Gastroesophageal sphincter (tissue), 3 donors: ENCODE measurements at regions not wholly inside any gene's neighbourhood (a gene's known extent, or its start where the extent isn't known, plus 50 kb on each side); places are given as distances from the start of the nearest gene placed in this dataset.

Experiments used
- EP300 ChIP-seq: sonication (generic); formaldehyde crosslinking; IDR thresholded peaks from one replicate; pipeline ENCODE4 v1.6.1; 2017; ENCODE audit warnings: antibody characterized with exemption, mild to moderate bottlenecking
- POLR2A ChIP-seq, 2 donors: fragments of 450-650 bp; IDR thresholded peaks; one replicate each; pipeline ENCODE4 v1.6.1; 2017; ENCODE audit warnings: antibody characterized with exemption in 2 of 2, mild to moderate bottlenecking in 2 of 2, moderate library complexity in 1 of 2
- POLR2AphosphoS5 ChIP-seq: sonication (generic); formaldehyde crosslinking; IDR thresholded peaks from one replicate; pipeline ENCODE4 v1.6.1; 2017; ENCODE audit warnings: antibody characterized with exemption
- TF ChIP-seq, protein P1 (sequence below), 4 experiments: fragments of 200-600 bp in 2 of 4; fragments of 450-650 bp in 2 of 4; sonication (generic) in 1 of 4; IDR thresholded peaks; one replicate each; pipeline ENCODE4 v1.5.1; 2017 to 2019; ENCODE audit warnings: antibody characterized with exemption in 4 of 4, mild to moderate bottlenecking in 2 of 4, moderate library complexity in 2 of 4

DNA sequence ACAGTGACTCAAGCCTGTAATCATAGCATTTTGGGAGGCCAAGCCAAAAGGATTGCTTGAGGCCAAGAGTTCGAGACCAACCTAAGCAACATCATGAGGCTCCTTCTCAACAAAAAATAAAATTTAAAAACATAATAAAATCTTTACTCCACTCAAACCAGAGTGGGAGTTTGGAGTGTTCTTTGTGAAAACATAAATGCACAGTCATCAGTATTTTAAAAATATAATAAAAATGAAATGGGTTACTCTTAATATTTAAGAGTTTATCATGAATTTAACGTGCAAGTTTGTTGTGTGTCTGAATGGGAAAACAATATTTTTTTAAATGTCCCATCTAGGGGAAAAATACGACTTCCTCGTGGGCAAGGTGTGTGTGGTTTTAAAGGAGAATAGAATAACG is 78.6 kb upstream of the STARD13 start:
- no peak for TF ChIP-seq POLR2A (IDR thresholded peaks at IDR 0.05)
- TF ChIP-seq, protein P1, sequence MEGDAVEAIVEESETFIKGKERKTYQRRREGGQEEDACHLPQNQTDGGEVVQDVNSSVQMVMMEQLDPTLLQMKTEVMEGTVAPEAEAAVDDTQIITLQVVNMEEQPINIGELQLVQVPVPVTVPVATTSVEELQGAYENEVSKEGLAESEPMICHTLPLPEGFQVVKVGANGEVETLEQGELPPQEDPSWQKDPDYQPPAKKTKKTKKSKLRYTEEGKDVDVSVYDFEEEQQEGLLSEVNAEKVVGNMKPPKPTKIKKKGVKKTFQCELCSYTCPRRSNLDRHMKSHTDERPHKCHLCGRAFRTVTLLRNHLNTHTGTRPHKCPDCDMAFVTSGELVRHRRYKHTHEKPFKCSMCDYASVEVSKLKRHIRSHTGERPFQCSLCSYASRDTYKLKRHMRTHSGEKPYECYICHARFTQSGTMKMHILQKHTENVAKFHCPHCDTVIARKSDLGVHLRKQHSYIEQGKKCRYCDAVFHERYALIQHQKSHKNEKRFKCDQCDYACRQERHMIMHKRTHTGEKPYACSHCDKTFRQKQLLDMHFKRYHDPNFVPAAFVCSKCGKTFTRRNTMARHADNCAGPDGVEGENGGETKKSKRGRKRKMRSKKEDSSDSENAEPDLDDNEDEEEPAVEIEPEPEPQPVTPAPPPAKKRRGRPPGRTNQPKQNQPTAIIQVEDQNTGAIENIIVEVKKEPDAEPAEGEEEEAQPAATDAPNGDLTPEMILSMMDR (IDR thresholded peaks at IDR 0.05) = no peak
- TF ChIP-seq POLR2AphosphoS5 = no peak
- TF ChIP-seq EP300 = no peak
